ENCODE measurements at regions not wholly inside any gene's neighbourhood (a gene's known extent, or its start where the extent isn't known, plus 50 kb on each side); places are given as distances from the start of the nearest gene placed in this dataset.
"Not testable (repeated sequence)": the region's sequence is repeated elsewhere in the genome, so short reads cannot be mapped to it uniquely, and the experiment has no call there.

- WGBS, 2 donors: 65 to 70% methylated on average over 3 of the region's 3 CpGs
- no peak for DNase-seq (ENCODE audit: low spot score in 2 of 2)
- Histone ChIP-seq H3K9me3 (peaks cover 0 to 3% (median 0%) of the 10 kb centered on the region in 4 donors), H3K27ac (no peak overlapping the region), H3K4me3 (peak overlapping the region in 2 of 4 donors; percentile 54 to 57), H3K27me3 (peaks cover 2 to 33% of the 10 kb centered on the region in 2 donors), H3K36me3 (no peaks in the 10 kb centered on the region), H3K4me1 (peaks cover 0 to 20% (median 0%) of the 10 kb centered on the region in 4 donors)
- no peak for TF ChIP-seq CTCF (IDR thresholded peaks at IDR 0.05)
- no peak for TF ChIP-seq POLR2A (IDR thresholded peaks at IDR 0.05)
- TF ChIP-seq EP300 (IDR thresholded peaks at IDR 0.05): no peak
Measured at GRCh38 chr20:26207237-26207966, 510.7 kb upstream of the ZNF337 start.

GRCh38 chr20:26205350-26205749, 508.7 kb upstream of the ZNF337 start:
- no peak overlapping the region for H3K27ac ChIP-seq
- TF ChIP-seq POLR2A (IDR thresholded peaks at IDR 0.05) (no peak), EP300 (IDR thresholded peaks at IDR 0.05) (no peak)
- no peak for DNase-seq (ENCODE audit: low spot score in 2 of 2)
- WGBS, 2 donors: 80 to 87% methylated on average over 1 of the region's 1 CpG
- no peaks in the 10 kb centered on the region for H3K36me3 ChIP-seq
- peaks cover 0 to 20% (median 3%) of the 10 kb centered on the region in 4 donors for H3K9me3 ChIP-seq
- H3K4me3 ChIP-seq: no peak overlapping the region
- peaks cover 2 to 33% of the 10 kb centered on the region in 2 donors for H3K27me3 ChIP-seq
- H3K4me1 ChIP-seq: peaks cover 0 to 20% (median 0%) of the 10 kb centered on the region in 4 donors

- H3K4me3 ChIP-seq; DNase-seq (ENCODE audit: low spot score in 2 of 2): not testable (repeated sequence)
Measured at GRCh38 chr20:26201026-26201425, 504.4 kb upstream of the ZNF337 start.

GRCh38 chr20:26187329-26187728, 490.7 kb upstream of the ZNF337 start:
- H3K27ac ChIP-seq; DNase-seq (ENCODE audit: low spot score in 2 of 2); H3K9me3 ChIP-seq; H3K27me3 ChIP-seq; H3K4me1 ChIP-seq; H3K4me3 ChIP-seq; H3K36me3 ChIP-seq: not testable (repeated sequence)
- 80 to 86% methylated on average over 3 of the region's 3 CpGs for WGBS, 2 donors

More at GRCh38 chr20:26201026-26201425, 504.4 kb upstream of the ZNF337 start:
- not testable (repeated sequence) for H3K36me3 ChIP-seq, H3K27me3 ChIP-seq, H3K4me1 ChIP-seq, H3K27ac ChIP-seq
- H3K9me3 ChIP-seq: peaks cover 0 to 27% (median 3%) of the 10 kb centered on the region in 4 donors

- not testable (repeated sequence) for H3K27me3 ChIP-seq; H3K36me3 ChIP-seq; H3K4me1 ChIP-seq; H3K27ac ChIP-seq; H3K9me3 ChIP-seq; DNase-seq (ENCODE audit: low spot score in 2 of 2); H3K4me3 ChIP-seq
- 92 to 94% methylated on average over 2 of the region's 2 CpGs for WGBS, 2 donors
Measured at GRCh38 chr20:26183720-26184119, 487.1 kb upstream of the ZNF337 start.

- not testable (repeated sequence) for H3K4me1 ChIP-seq; DNase-seq (ENCODE audit: low spot score in 2 of 2); H3K9me3 ChIP-seq; H3K27me3 ChIP-seq; H3K36me3 ChIP-seq; H3K4me3 ChIP-seq; H3K27ac ChIP-seq
- WGBS, 2 donors: 70 to 90% methylated on average over 2 of the region's 2 CpGs
Measured at GRCh38 chr20:26181364-26181763, 484.7 kb upstream of the ZNF337 start.

- H3K4me1 ChIP-seq; H3K36me3 ChIP-seq; DNase-seq (ENCODE audit: low spot score in 2 of 2); H3K4me3 ChIP-seq; H3K27ac ChIP-seq; H3K27me3 ChIP-seq; H3K9me3 ChIP-seq: not testable (repeated sequence)
Measured at GRCh38 chr20:26171875-26172274, 475.2 kb upstream of the ZNF337 start.

GRCh38 chr20:26169506-26169905, 472.9 kb upstream of the ZNF337 start:
- Histone ChIP-seq H3K9me3 (no peaks in the 10 kb centered on the region), H3K27me3 (no peaks in the 10 kb centered on the region), H3K36me3 (no peaks in the 10 kb centered on the region), H3K4me1 (peaks cover 0 to 5% (median 0%) of the 10 kb centered on the region in 4 donors), H3K27ac (no peak overlapping the region), H3K4me3 (no peak overlapping the region)
- DNase-seq (ENCODE audit: low spot score in 2 of 2): no peak
- TF ChIP-seq POLR2A (IDR thresholded peaks at IDR 0.05) (no peak), EP300 (IDR thresholded peaks at IDR 0.05) (no peak), CTCF (IDR thresholded peaks at IDR 0.05) (no peak)
- 42 to 56% methylated on average over 2 of the region's 2 CpGs for WGBS, 2 donors
